GM12874 (cell line): ENCODE measurements at regions not wholly inside any gene's neighbourhood (a gene's known extent, or its start where the extent isn't known, plus 50 kb on each side); places are given as distances from the start of the nearest gene placed in this dataset.

ENCODE experiments used
- CTCF ChIP-seq: IDR thresholded peaks from 2 replicates; pipeline ENCODE4 v1.5.1; 2011; ENCODE audit warnings: low read depth, mild to moderate bottlenecking, control low read depth, low read length, moderate library complexity; ENCODE audit not compliant: insufficient read depth

GRCh38 chr18:34631093-34631966 is 78.8 kb upstream of the DTNA start:
- TF ChIP-seq CTCF = no peak

GRCh38 chr18:34632321-34632720 is 77.8 kb upstream of the DTNA start:
- no peak for TF ChIP-seq CTCF

GRCh38 chr18:34633368-34633767 is 76.7 kb upstream of the DTNA start:
- no peak for TF ChIP-seq CTCF

- no peak for TF ChIP-seq CTCF
Observed at GRCh38 chr18:34637094-34637801, 72.8 kb upstream of the DTNA start.

- TF ChIP-seq CTCF = no peak
Observed at GRCh38 chr18:34639687-34640086, 70.4 kb upstream of the DTNA start.

- no peak for TF ChIP-seq CTCF
Observed at GRCh38 chr18:34640276-34640675, 69.8 kb upstream of the DTNA start.

GRCh38 chr18:34643989-34644388 is 66.1 kb upstream of the DTNA start:
- TF ChIP-seq CTCF = no peak
